ENCODE measurements at regions not wholly inside any gene's neighbourhood (a gene's known extent, or its start where the extent isn't known, plus 50 kb on each side); places are given as distances from the start of the nearest gene placed in this dataset.

- no peak for TF ChIP-seq CTCF (IDR thresholded peaks at IDR 0.05)
- TF ChIP-seq POLR2AphosphoS5 (IDR thresholded peaks at IDR 0.05): no peak
- no peak for TF ChIP-seq EP300 (IDR thresholded peaks at IDR 0.05)
These were observed 83.2 kb downstream of the ALG10B start for GRCh38 chr12:38399711-38400206.

Measured in esophagus muscularis mucosa (tissue), 4 donors.